Activated naive CD8-positive, alpha-beta T cell treated with anti-CD3 and anti-CD28 coated beads, Interleukin-2, amount 50 U/mL, for 24 hours (primary cell): ENCODE measurements at regions not wholly inside any gene's neighbourhood (a gene's known extent, or its start where the extent isn't known, plus 50 kb on each side); places are given as distances from the start of the nearest gene placed in this dataset.
"Not testable (repeated sequence)": the region's sequence is repeated elsewhere in the genome, so short reads cannot be mapped to it uniquely, and the experiment has no call there.

Experiments used
- ATAC-seq: fragments of 150-1000 bp; cut with Tn5 transposase; one replicate; pipeline ENCODE4 v1.10.0; 2021
- DNase-seq: peaks from one replicate; pipeline ENCODE4 v3.0.0; 2021
- H3K27ac Mint-ChIP-seq: one replicate; pipeline ENCODE4 v1.8.0; 2021; ENCODE audit warnings: mild to moderate bottlenecking, mixed read lengths
- H3K27me3 Mint-ChIP-seq: one replicate; pipeline ENCODE4 v1.8.0; 2021; ENCODE audit warnings: mixed read lengths
- H3K36me3 Mint-ChIP-seq: one replicate; pipeline ENCODE4 v1.8.0; 2021; ENCODE audit warnings: low read depth, mixed read lengths
- H3K4me1 Mint-ChIP-seq: one replicate; pipeline ENCODE4 v1.8.0; 2021; ENCODE audit warnings: mixed read lengths
- H3K4me3 Mint-ChIP-seq: one replicate; pipeline ENCODE4 v1.8.0; 2021; ENCODE audit warnings: mild to moderate bottlenecking, moderate library complexity, mixed read lengths
- H3K9me3 Mint-ChIP-seq: one replicate; pipeline ENCODE4 v1.8.0; 2021; ENCODE audit warnings: mixed read lengths

GRCh38 chr2:87695596-87696323 is 52.1 kb upstream of the PLGLB2 start:
- not testable (repeated sequence) for H3K36me3 Mint-ChIP-seq, ATAC-seq, H3K9me3 Mint-ChIP-seq, H3K27ac Mint-ChIP-seq, H3K27me3 Mint-ChIP-seq, DNase-seq, H3K4me3 Mint-ChIP-seq
- H3K4me1 Mint-ChIP-seq, result peaks cover 14% of the 10 kb centered on the region
